Keratinocyte (primary cell): ENCODE measurements at regions not wholly inside any gene's neighbourhood (a gene's known extent, or its start where the extent isn't known, plus 50 kb on each side); places are given as distances from the start of the nearest gene placed in this dataset.

Experiments
- DNase-seq: peaks from one replicate; pipeline ENCODE4 v3.0.0-alpha.2; 2011; ENCODE audit warnings: low read depth, missing footprints, low spot score
- FAIRE-seq: peaks from 2 replicates; lab custom pipeline; 2011; peaks lifted over from hg19 to GRCh38; lab: Jason Lieb, UNC
- H2AFZ ChIP-seq: 2 replicates; pipeline ENCODE4 v1.6.0; 2012; ENCODE audit warnings: low read length, control low read depth, inconsistent platforms; ENCODE audit not compliant: control insufficient read depth
- H3K27ac ChIP-seq: 2 replicates; pipeline ENCODE4 v1.5.1; 2011; ENCODE audit warnings: low read length; ENCODE audit not compliant: control insufficient read depth, insufficient read depth
- H3K27me3 ChIP-seq: 3 replicates; pipeline ENCODE4 v1.6.0; 2011; ENCODE audit warnings: low read length; ENCODE audit not compliant: control insufficient read depth, insufficient read depth; ENCODE audit errors: extremely low read depth
- H3K36me3 ChIP-seq, 2 experiments: 2 replicates in 1 of 2; 3 replicates in 1 of 2; pipeline ENCODE4 v1.5.1; 2011; ENCODE audit warnings: low read length in 2 of 2, mild to moderate bottlenecking in 1 of 2; ENCODE audit not compliant: control insufficient read depth in 2 of 2, insufficient read depth in 2 of 2; ENCODE audit errors: extremely low read depth in 1 of 2
- H3K4me1 ChIP-seq: 3 replicates; pipeline ENCODE4 v1.5.1; 2011; ENCODE audit warnings: low read length; ENCODE audit not compliant: control insufficient read depth, insufficient read depth; ENCODE audit errors: extremely low read depth
- H3K4me2 ChIP-seq: 3 replicates; pipeline ENCODE4 v1.6.0; 2011; ENCODE audit warnings: low read depth, low read length; ENCODE audit not compliant: control insufficient read depth, insufficient read depth; ENCODE audit errors: extremely low read depth
- H3K4me3 ChIP-seq, 3 experiments: fragments of 200-600 bp in 1 of 3; sonication (generic) in 1 of 3; 2 replicates in 2 of 3; 3 replicates in 1 of 3; pipeline ENCODE4 v1.5.1; 2011 to 2016; ENCODE audit warnings: low read length in 3 of 3, mild to moderate bottlenecking in 3 of 3, control low read depth in 2 of 3, inconsistent platforms in 1 of 3, low read depth in 1 of 3, mixed read lengths in 1 of 3, mixed run types in 1 of 3, moderate library complexity in 1 of 3; ENCODE audit not compliant: control insufficient read depth in 2 of 3, insufficient read depth in 2 of 3; ENCODE audit errors: extremely low read depth in 1 of 3
- H3K79me2 ChIP-seq: 2 replicates; pipeline ENCODE4 v1.6.0; 2012; ENCODE audit warnings: low read length; ENCODE audit not compliant: control insufficient read depth, insufficient read depth
- H3K9ac ChIP-seq: 3 replicates; pipeline ENCODE4 v1.6.0; 2011; ENCODE audit warnings: low read length; ENCODE audit not compliant: control insufficient read depth, insufficient read depth; ENCODE audit errors: extremely low read depth
- H3K9me1 ChIP-seq: 3 replicates; pipeline ENCODE4 v1.6.0; 2011; ENCODE audit warnings: low read length; ENCODE audit not compliant: control insufficient read depth, insufficient read depth; ENCODE audit errors: extremely low read depth
- H3K9me3 ChIP-seq: 2 replicates; pipeline ENCODE4 v1.5.1; 2012; ENCODE audit warnings: low read depth, low read length; ENCODE audit not compliant: control insufficient read depth
- H4K20me1 ChIP-seq: 3 replicates; pipeline ENCODE4 v1.6.0; 2011; ENCODE audit warnings: low read length; ENCODE audit not compliant: control insufficient read depth, insufficient read depth; ENCODE audit errors: extremely low read depth
- EZH2 ChIP-seq: IDR thresholded peaks from one replicate; pipeline ENCODE4 v1.6.1; 2012; ENCODE audit warnings: inconsistent platforms, mild to moderate bottlenecking, low read length, moderate library complexity
- dilution Hi-C: fragments of 300-500 bp; cut with MboI; formaldehyde crosslinking; loops from one replicate; pipeline ENCODE4 v1.7.0; 2020; ENCODE audit warnings: low sequenced_read_pairs; ENCODE audit not compliant: extremely low pct_ligation_motif_present
- TF ChIP-seq, protein P1 (sequence below), 3 experiments: IDR thresholded peaks in 1 of 3; conservative IDR thresholded peaks in 1 of 3; optimal IDR thresholded peaks in 1 of 3; 2 replicates in 2 of 3; 3 replicates in 1 of 3; pipeline versions ENCODE3 to v1.5.1; 2011; ENCODE audit warnings: low read length in 3 of 3, mild to moderate bottlenecking in 3 of 3, moderate library complexity in 2 of 3, control low read depth in 1 of 3, inconsistent platforms in 1 of 3; ENCODE audit not compliant: insufficient read depth in 2 of 3; ENCODE audit errors: extremely low read depth in 1 of 3

DNA sequence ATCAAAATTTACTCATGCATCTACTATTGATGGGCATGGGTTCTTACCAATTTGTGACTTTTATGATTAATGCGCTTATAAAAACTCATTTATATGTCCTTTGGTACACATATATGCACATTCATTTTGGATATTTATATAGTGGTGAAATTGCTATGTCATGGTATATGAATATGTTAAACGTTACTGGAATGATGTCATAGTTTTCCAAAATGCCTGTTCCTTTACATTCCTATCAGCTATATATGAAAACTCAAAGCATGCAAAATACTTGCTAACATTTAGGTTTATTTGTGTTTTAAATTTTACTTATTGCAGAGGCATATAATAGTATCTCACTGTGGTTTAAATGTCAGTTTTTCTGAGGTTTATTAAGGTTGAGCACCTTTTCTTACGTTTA is 1403.1 kb downstream of the HACE1 start:
- no peak overlapping the region for H2AFZ ChIP-seq
- no peaks in the 10 kb centered on the region for H3K9me3 ChIP-seq
- no peaks in the 10 kb centered on the region for H3K27me3 ChIP-seq
- H3K9me1 ChIP-seq, result no peaks in the 10 kb centered on the region
- H3K79me2 ChIP-seq, result no peaks in the 10 kb centered on the region
- no peak overlapping the region for H3K4me3 ChIP-seq
- no peaks in the 10 kb centered on the region for H3K4me1 ChIP-seq
- H3K36me3 ChIP-seq, result no peaks in the 10 kb centered on the region
- no peak for FAIRE-seq
- no peak for TF ChIP-seq EZH2
- TF ChIP-seq, protein P1, sequence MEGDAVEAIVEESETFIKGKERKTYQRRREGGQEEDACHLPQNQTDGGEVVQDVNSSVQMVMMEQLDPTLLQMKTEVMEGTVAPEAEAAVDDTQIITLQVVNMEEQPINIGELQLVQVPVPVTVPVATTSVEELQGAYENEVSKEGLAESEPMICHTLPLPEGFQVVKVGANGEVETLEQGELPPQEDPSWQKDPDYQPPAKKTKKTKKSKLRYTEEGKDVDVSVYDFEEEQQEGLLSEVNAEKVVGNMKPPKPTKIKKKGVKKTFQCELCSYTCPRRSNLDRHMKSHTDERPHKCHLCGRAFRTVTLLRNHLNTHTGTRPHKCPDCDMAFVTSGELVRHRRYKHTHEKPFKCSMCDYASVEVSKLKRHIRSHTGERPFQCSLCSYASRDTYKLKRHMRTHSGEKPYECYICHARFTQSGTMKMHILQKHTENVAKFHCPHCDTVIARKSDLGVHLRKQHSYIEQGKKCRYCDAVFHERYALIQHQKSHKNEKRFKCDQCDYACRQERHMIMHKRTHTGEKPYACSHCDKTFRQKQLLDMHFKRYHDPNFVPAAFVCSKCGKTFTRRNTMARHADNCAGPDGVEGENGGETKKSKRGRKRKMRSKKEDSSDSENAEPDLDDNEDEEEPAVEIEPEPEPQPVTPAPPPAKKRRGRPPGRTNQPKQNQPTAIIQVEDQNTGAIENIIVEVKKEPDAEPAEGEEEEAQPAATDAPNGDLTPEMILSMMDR (optimal IDR thresholded peaks at IDR 0.05 in 1 of 3, IDR thresholded peaks at IDR 0.05 in 1 of 3, conservative IDR thresholded peaks at IDR 0.05 in 1 of 3; ENCODE audit: extremely low read depth in 1 of 3, insufficient read depth in 2 of 3, low read length in 3 of 3), result no peak
- H3K9ac ChIP-seq, result no peak overlapping the region
- H3K27ac ChIP-seq, result no peak overlapping the region
- dilution Hi-C loops, result no loop called here
- H3K4me2 ChIP-seq, result no peak overlapping the region
- no peak for DNase-seq
- no peaks in the 10 kb centered on the region for H4K20me1 ChIP-seq

GRCh38 chr6:103455275-103455674 is 1404.4 kb downstream of the HACE1 start:
- no peak for FAIRE-seq
- no peak overlapping the region for H3K4me2 ChIP-seq
- H3K9ac ChIP-seq, result no peak overlapping the region
- no peaks in the 10 kb centered on the region for H3K27me3 ChIP-seq
- dilution Hi-C loops, result no loop called here
- H3K4me3 ChIP-seq, result no peak overlapping the region
- H4K20me1 ChIP-seq, result no peaks in the 10 kb centered on the region
- no peaks in the 10 kb centered on the region for H3K4me1 ChIP-seq
- TF ChIP-seq, protein P1 (optimal IDR thresholded peaks at IDR 0.05 in 1 of 3, IDR thresholded peaks at IDR 0.05 in 1 of 3, conservative IDR thresholded peaks at IDR 0.05 in 1 of 3; ENCODE audit: extremely low read depth in 1 of 3, insufficient read depth in 2 of 3, low read length in 3 of 3), result no peak
- TF ChIP-seq EZH2, result no peak
- H3K79me2 ChIP-seq, result no peaks in the 10 kb centered on the region
- H3K9me3 ChIP-seq, result no peaks in the 10 kb centered on the region
- no peaks in the 10 kb centered on the region for H3K36me3 ChIP-seq
- DNase-seq, result no peak
- no peaks in the 10 kb centered on the region for H3K9me1 ChIP-seq
- no peak overlapping the region for H3K27ac ChIP-seq
- H2AFZ ChIP-seq, result no peak overlapping the region
